ENCODE measurements at regions not wholly inside any gene's neighbourhood (a gene's known extent, or its start where the extent isn't known, plus 50 kb on each side); places are given as distances from the start of the nearest gene placed in this dataset.

GRCh38 chr5:167712986-167713585 is 578.4 kb upstream of the WWC1 start:
- Histone ChIP-seq H3K4me1 (no peaks in the 10 kb centered on the region), H3K27ac (no peak overlapping the region), H3K4me3 (no peak overlapping the region), H3K36me3 (no peaks in the 10 kb centered on the region), H3K9me3 (no peaks in the 10 kb centered on the region), H3K27me3 (no peaks in the 10 kb centered on the region)
- no peak for DNase-seq (ENCODE audit: low spot score)
- TF ChIP-seq CTCF (IDR thresholded peaks at IDR 0.05): no peak

- no peak overlapping the region for H3K4me3 ChIP-seq
- DNase-seq (ENCODE audit: low spot score): no peak
- no peaks in the 10 kb centered on the region for H3K4me1 ChIP-seq
- H3K36me3 ChIP-seq: no peaks in the 10 kb centered on the region
- H3K27ac ChIP-seq: no peak overlapping the region
- H3K27me3 ChIP-seq: no peaks in the 10 kb centered on the region
- H3K9me3 ChIP-seq: no peaks in the 10 kb centered on the region
- no peak for TF ChIP-seq CTCF (IDR thresholded peaks at IDR 0.05)
Observed at GRCh38 chr5:167713896-167714295, 577.5 kb upstream of the WWC1 start.

GRCh38 chr5:167716126-167716775 is 575.2 kb upstream of the WWC1 start:
- TF ChIP-seq CTCF (IDR thresholded peaks at IDR 0.05): no peak
- H3K9me3 ChIP-seq: no peaks in the 10 kb centered on the region
- no peaks in the 10 kb centered on the region for H3K4me1 ChIP-seq
- H3K27ac ChIP-seq: no peak overlapping the region
- no peaks in the 10 kb centered on the region for H3K27me3 ChIP-seq
- no peaks in the 10 kb centered on the region for H3K36me3 ChIP-seq
- DNase-seq (ENCODE audit: low spot score): no peak
- no peak overlapping the region for H3K4me3 ChIP-seq

GRCh38 chr5:167720259-167720658 is 571.2 kb upstream of the WWC1 start:
- no peak for DNase-seq (ENCODE audit: low spot score)
- Histone ChIP-seq H3K27me3 (no peaks in the 10 kb centered on the region), H3K36me3 (no peaks in the 10 kb centered on the region), H3K4me3 (no peak overlapping the region), H3K9me3 (no peaks in the 10 kb centered on the region), H3K4me1 (no peaks in the 10 kb centered on the region), H3K27ac (no peak overlapping the region)
- no peak for TF ChIP-seq CTCF (IDR thresholded peaks at IDR 0.05)

- H3K36me3 ChIP-seq: no peaks in the 10 kb centered on the region
- no peak overlapping the region for H3K4me3 ChIP-seq
- H3K27me3 ChIP-seq: no peaks in the 10 kb centered on the region
- TF ChIP-seq CTCF (IDR thresholded peaks at IDR 0.05): no peak
- H3K27ac ChIP-seq: no peak overlapping the region
- DNase-seq (ENCODE audit: low spot score): no peak
- no peaks in the 10 kb centered on the region for H3K9me3 ChIP-seq
- H3K4me1 ChIP-seq: no peaks in the 10 kb centered on the region
Observed at GRCh38 chr5:167720676-167721260, 570.7 kb upstream of the WWC1 start.
